ENCODE measurements at regions not wholly inside any gene's neighbourhood (a gene's known extent, or its start where the extent isn't known, plus 50 kb on each side); places are given as distances from the start of the nearest gene placed in this dataset.

DNA sequence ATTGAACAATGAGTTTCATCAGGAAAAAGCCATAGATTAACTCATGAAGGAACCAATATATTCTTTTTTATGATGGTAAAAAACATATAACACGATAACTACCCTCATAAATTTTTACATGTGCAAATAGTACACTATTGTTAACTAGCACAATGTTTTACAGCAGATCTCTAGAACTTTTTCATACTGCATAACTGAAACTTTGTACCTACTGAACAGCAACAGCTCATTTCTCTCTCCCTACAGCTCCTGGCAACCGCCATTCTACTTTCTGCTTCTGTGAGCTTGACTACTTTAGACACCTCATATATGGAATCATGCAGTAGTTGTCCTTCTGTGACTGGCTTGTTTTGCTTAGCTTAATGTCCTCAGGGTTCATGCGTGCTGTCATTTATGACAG is 235.4 kb downstream of the NFKBIZ start:
- Histone ChIP-seq H3K4me1 (ENCODE audit: insufficient read depth, low read length) (peaks cover 15% of the 10 kb centered on the region), H3K36me3 (ENCODE audit: insufficient read depth, low read length) (no peaks in the 10 kb centered on the region), H3K4me2 (ENCODE audit: insufficient read depth, low read length) (no peak overlapping the region), H3K27ac (ENCODE audit: low read depth, low read length) (peak overlapping the region; percentile 58), H2AFZ (ENCODE audit: low read length) (no peak overlapping the region), H3K4me3 (ENCODE audit: insufficient read depth, low read length) (no peak overlapping the region), H3K27me3 (ENCODE audit: insufficient read depth, low read length) (no peaks in the 10 kb centered on the region), H3K79me2 (ENCODE audit: insufficient read depth, low read length) (no peaks in the 10 kb centered on the region), H3K9me3 (ENCODE audit: low read depth, low read length) (no peaks in the 10 kb centered on the region), H4K20me1 (ENCODE audit: insufficient read depth, low read length) (no peaks in the 10 kb centered on the region)
- no peak for DNase-seq (ENCODE audit: insufficient read length, low spot score, missing footprints)
- TF ChIP-seq, protein P1, sequence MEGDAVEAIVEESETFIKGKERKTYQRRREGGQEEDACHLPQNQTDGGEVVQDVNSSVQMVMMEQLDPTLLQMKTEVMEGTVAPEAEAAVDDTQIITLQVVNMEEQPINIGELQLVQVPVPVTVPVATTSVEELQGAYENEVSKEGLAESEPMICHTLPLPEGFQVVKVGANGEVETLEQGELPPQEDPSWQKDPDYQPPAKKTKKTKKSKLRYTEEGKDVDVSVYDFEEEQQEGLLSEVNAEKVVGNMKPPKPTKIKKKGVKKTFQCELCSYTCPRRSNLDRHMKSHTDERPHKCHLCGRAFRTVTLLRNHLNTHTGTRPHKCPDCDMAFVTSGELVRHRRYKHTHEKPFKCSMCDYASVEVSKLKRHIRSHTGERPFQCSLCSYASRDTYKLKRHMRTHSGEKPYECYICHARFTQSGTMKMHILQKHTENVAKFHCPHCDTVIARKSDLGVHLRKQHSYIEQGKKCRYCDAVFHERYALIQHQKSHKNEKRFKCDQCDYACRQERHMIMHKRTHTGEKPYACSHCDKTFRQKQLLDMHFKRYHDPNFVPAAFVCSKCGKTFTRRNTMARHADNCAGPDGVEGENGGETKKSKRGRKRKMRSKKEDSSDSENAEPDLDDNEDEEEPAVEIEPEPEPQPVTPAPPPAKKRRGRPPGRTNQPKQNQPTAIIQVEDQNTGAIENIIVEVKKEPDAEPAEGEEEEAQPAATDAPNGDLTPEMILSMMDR (IDR thresholded peaks at IDR 0.05; ENCODE audit: extremely low read depth, low read depth, low read length) = no peak

DNA sequence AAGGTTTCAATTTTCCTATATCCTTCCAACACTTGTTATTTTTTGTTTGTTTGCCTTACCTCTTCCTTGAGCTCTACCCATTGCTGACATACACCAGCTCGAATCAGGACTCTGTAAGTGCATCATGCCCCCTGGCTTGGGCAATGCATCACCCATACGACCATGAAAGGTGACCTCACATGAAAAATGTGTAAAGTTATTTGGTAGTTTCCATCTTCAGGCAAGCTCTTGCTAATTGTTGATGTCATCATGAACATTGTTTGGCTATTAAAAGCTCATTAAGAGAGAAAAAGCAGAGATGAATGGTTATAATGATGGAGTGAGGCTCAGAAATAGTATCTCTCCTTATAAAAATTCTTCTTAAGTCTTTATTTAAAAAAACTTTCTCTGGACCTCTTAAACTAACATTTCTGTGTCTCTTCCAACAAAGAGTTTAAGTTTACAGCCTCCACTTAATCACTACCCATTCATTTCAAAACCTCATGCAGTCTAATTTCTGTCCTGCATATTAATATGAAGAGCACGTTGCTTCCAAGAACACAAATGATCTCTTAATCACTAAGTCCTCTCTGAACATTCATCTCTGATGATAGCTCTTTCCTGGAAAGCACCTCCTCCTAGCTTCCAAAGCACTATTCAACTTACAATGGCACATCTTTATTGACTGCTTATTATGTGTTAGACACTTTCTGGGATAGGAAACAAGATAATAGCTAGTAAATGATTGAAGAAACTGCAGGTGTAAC is 236.3 kb downstream of the NFKBIZ start:
- H3K4me2 ChIP-seq (ENCODE audit: insufficient read depth, low read length) = no peak overlapping the region
- H3K27ac ChIP-seq (ENCODE audit: low read depth, low read length) = no peak overlapping the region
- no peaks in the 10 kb centered on the region for H3K79me2 ChIP-seq (ENCODE audit: insufficient read depth, low read length)
- no peaks in the 10 kb centered on the region for H4K20me1 ChIP-seq (ENCODE audit: insufficient read depth, low read length)
- TF ChIP-seq, protein P1 (IDR thresholded peaks at IDR 0.05; ENCODE audit: extremely low read depth, low read depth, low read length) = no peak
- no peaks in the 10 kb centered on the region for H3K27me3 ChIP-seq (ENCODE audit: insufficient read depth, low read length)
- H3K36me3 ChIP-seq (ENCODE audit: insufficient read depth, low read length) = no peaks in the 10 kb centered on the region
- peaks cover 23% of the 10 kb centered on the region for H3K4me1 ChIP-seq (ENCODE audit: insufficient read depth, low read length)
- no peak for DNase-seq (ENCODE audit: insufficient read length, low spot score, missing footprints)
- no peaks in the 10 kb centered on the region for H3K9me3 ChIP-seq (ENCODE audit: low read depth, low read length)
- H2AFZ ChIP-seq (ENCODE audit: low read length) = no peak overlapping the region
- no peak overlapping the region for H3K4me3 ChIP-seq (ENCODE audit: insufficient read depth, low read length)

DNA sequence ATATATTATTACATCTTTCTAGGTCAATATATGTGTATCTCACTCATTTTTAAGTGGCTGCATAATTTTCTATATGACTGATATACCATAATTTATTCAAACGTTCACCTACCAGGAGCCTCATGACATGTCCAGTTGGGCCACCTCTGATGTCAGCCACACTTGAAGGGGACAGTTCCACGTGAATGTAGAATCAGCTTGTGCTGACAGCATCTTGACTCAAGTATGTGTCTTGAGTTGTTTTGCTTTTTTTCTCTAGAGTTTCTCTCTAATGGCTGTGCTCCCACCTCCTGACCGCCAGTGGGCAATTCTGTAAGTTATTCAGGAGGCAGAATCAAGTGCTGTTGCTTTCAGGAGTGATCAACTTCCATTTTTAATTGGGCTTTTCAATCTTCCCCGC is 237.9 kb downstream of the NFKBIZ start:
- Histone ChIP-seq H3K4me1 (ENCODE audit: insufficient read depth, low read length) (peaks cover 28% of the 10 kb centered on the region), H3K4me3 (ENCODE audit: insufficient read depth, low read length) (no peak overlapping the region), H3K79me2 (ENCODE audit: insufficient read depth, low read length) (no peaks in the 10 kb centered on the region), H2AFZ (ENCODE audit: low read length) (no peak overlapping the region), H3K27me3 (ENCODE audit: insufficient read depth, low read length) (no peaks in the 10 kb centered on the region), H3K9me3 (ENCODE audit: low read depth, low read length) (no peaks in the 10 kb centered on the region), H3K27ac (ENCODE audit: low read depth, low read length) (no peak overlapping the region), H3K4me2 (ENCODE audit: insufficient read depth, low read length) (no peak overlapping the region), H3K36me3 (ENCODE audit: insufficient read depth, low read length) (no peaks in the 10 kb centered on the region), H4K20me1 (ENCODE audit: insufficient read depth, low read length) (no peaks in the 10 kb centered on the region)
- no peak for DNase-seq (ENCODE audit: insufficient read length, low spot score, missing footprints)
- TF ChIP-seq, protein P1 (IDR thresholded peaks at IDR 0.05; ENCODE audit: extremely low read depth, low read depth, low read length) = no peak

DNA sequence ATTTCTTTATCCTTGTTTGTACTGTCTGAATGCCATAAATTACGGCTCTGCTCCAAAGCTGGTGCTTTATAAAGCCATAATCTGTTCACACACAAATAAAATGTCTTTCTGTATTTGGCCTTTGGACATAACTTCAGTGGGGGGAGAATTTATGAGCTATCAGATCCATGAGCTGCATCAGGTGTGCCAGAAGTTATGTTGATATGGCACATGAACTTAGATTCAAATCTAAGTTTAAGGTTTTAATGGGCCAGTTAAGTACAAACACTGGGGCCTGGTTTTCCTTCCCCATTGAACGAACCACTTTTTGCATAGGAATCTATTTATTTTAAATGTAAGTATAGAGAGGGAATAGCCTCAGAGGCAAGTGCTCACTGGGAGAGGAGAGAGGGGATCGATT is 239.9 kb downstream of the NFKBIZ start:
- DNase-seq (ENCODE audit: insufficient read length, low spot score, missing footprints) = no peak
- Histone ChIP-seq H3K27ac (ENCODE audit: low read depth, low read length) (peak overlapping the region; percentile 96), H3K9me3 (ENCODE audit: low read depth, low read length) (no peaks in the 10 kb centered on the region), H3K4me1 (ENCODE audit: insufficient read depth, low read length) (peaks cover 31% of the 10 kb centered on the region), H3K4me2 (ENCODE audit: insufficient read depth, low read length) (no peak overlapping the region), H3K79me2 (ENCODE audit: insufficient read depth, low read length) (no peaks in the 10 kb centered on the region), H3K27me3 (ENCODE audit: insufficient read depth, low read length) (no peaks in the 10 kb centered on the region), H4K20me1 (ENCODE audit: insufficient read depth, low read length) (no peaks in the 10 kb centered on the region), H3K36me3 (ENCODE audit: insufficient read depth, low read length) (no peaks in the 10 kb centered on the region), H2AFZ (ENCODE audit: low read length) (peak overlapping the region; percentile 20), H3K4me3 (ENCODE audit: insufficient read depth, low read length) (no peak overlapping the region)
- TF ChIP-seq, protein P1 (IDR thresholded peaks at IDR 0.05; ENCODE audit: extremely low read depth, low read depth, low read length) = no peak
